ENCODE measurements at regions not wholly inside any gene's neighbourhood (a gene's known extent, or its start where the extent isn't known, plus 50 kb on each side); places are given as distances from the start of the nearest gene placed in this dataset.

DNA sequence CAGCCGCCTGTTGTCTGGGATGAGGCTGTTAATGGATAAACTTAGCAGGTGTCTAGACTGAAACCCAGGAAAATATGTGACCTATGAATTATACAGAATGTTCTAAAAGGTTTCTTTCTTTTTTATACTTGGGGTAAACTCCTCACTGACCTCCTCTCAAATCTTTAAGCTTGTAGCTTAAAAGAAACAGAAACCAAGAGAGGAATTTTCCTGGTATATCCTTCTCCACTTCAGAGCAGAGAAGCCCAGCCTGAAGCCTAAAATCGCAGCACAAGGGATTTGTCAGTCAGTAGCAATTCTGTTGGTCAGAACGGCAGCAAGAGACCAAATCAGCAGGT is 99.4 kb upstream of the RIPOR2 start:
- H3K4me2 ChIP-seq: no peak overlapping the region
- peak overlapping the region; percentile 26 for H2AFZ ChIP-seq (replicated peaks)

GRCh38 chr6:25035512-25036435 is 100.0 kb upstream of the RIPOR2 start:
- no peak for DNase-seq (ENCODE audit: low spot score)
- no peaks in the 10 kb centered on the region for H3K9me3 Mint-ChIP-seq
- no peak for TF ChIP-seq EZH2phosphoT487 (IDR thresholded peaks at IDR 0.05)
- TF ChIP-seq EZH2 (IDR thresholded peaks at IDR 0.05): no peak
- no peak for TF ChIP-seq CTCF (IDR thresholded peaks at IDR 0.05)
- Histone ChIP-seq H2AFZ (replicated peaks) (peak overlapping the region; percentile 26), H3K4me1 (peaks cover 8% of the 10 kb centered on the region), H3F3A (ENCODE audit: low read depth) (no peaks in the 10 kb centered on the region), H3K27ac (no peak overlapping the region), H3K27me3 (no peaks in the 10 kb centered on the region), H3K4me3 (no peak overlapping the region), H4K20me1 (ENCODE audit: low read depth) (no peaks in the 10 kb centered on the region), H3K4me2 (no peak overlapping the region), H3K36me3 (no peaks in the 10 kb centered on the region), H3K9me3 (ENCODE audit: low read depth) (no peaks in the 10 kb centered on the region), H3K79me2 (ENCODE audit: low read depth) (no peaks in the 10 kb centered on the region), H3K9ac (no peak overlapping the region)
- H3K4me1 Mint-ChIP-seq: peaks cover 19% of the 10 kb centered on the region
- H3K27ac Mint-ChIP-seq: no peak overlapping the region
- H3K36me3 Mint-ChIP-seq: no peaks in the 10 kb centered on the region
- H3K27me3 Mint-ChIP-seq (ENCODE audit: insufficient read depth, low read depth): no peaks in the 10 kb centered on the region
- H3K4me3 Mint-ChIP-seq: no peak overlapping the region

More for the DNA sequence above, 99.4 kb upstream of the RIPOR2 start:
- peaks cover 19% of the 10 kb centered on the region for H3K4me1 Mint-ChIP-seq
- DNase-seq (ENCODE audit: low spot score): no peak
- H3K27ac Mint-ChIP-seq: no peak overlapping the region
- Histone ChIP-seq H3K36me3 (no peaks in the 10 kb centered on the region), H3K27me3 (no peaks in the 10 kb centered on the region), H3K4me3 (no peak overlapping the region), H3F3A (ENCODE audit: low read depth) (no peaks in the 10 kb centered on the region), H3K9ac (no peak overlapping the region), H3K27ac (no peak overlapping the region), H3K79me2 (ENCODE audit: low read depth) (no peaks in the 10 kb centered on the region), H3K4me1 (peaks cover 8% of the 10 kb centered on the region), H4K20me1 (ENCODE audit: low read depth) (no peaks in the 10 kb centered on the region), H3K9me3 (ENCODE audit: low read depth) (no peaks in the 10 kb centered on the region)
- no peaks in the 10 kb centered on the region for H3K9me3 Mint-ChIP-seq
- H3K27me3 Mint-ChIP-seq (ENCODE audit: insufficient read depth, low read depth): no peaks in the 10 kb centered on the region
- no peaks in the 10 kb centered on the region for H3K36me3 Mint-ChIP-seq
- no peak for TF ChIP-seq CTCF (IDR thresholded peaks at IDR 0.05)
- TF ChIP-seq EZH2phosphoT487 (IDR thresholded peaks at IDR 0.05): no peak
- no peak for TF ChIP-seq EZH2 (IDR thresholded peaks at IDR 0.05)
- no peak overlapping the region for H3K4me3 Mint-ChIP-seq

DNA sequence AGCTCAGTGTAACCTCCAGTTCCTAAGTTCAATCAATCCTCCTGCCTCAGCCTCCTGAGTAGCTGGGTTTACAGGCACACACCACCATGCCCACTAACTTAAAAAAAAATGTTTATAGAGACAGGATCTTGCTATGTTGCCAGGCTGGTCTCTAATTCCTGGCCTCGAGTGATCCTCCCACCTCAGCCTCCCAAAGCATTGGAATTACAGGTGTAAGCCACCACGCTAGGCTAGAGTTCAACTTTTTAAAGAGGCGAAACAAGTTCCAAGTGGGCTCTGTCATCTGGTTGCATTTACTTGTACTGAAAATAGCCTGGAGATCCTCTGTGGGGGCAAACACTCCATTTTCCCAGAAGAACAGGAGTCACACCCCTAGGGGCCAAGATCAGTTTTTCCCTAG is 100.7 kb upstream of the RIPOR2 start:
- TF ChIP-seq EZH2phosphoT487 (IDR thresholded peaks at IDR 0.05): no peak
- TF ChIP-seq EZH2 (IDR thresholded peaks at IDR 0.05): no peak
- TF ChIP-seq CTCF (IDR thresholded peaks at IDR 0.05): no peak
- Histone ChIP-seq H3K9me3 (ENCODE audit: low read depth) (no peaks in the 10 kb centered on the region), H2AFZ (replicated peaks) (no peak overlapping the region), H3K79me2 (ENCODE audit: low read depth) (no peaks in the 10 kb centered on the region), H3K27me3 (no peaks in the 10 kb centered on the region), H3K4me3 (no peak overlapping the region), H3K4me2 (no peak overlapping the region), H3K27ac (no peak overlapping the region), H3K9ac (no peak overlapping the region), H3K4me1 (peaks cover 8% of the 10 kb centered on the region), H4K20me1 (ENCODE audit: low read depth) (no peaks in the 10 kb centered on the region), H3K36me3 (no peaks in the 10 kb centered on the region), H3F3A (ENCODE audit: low read depth) (no peaks in the 10 kb centered on the region)
- H3K4me3 Mint-ChIP-seq: no peak overlapping the region
- H3K27me3 Mint-ChIP-seq (ENCODE audit: insufficient read depth, low read depth): no peaks in the 10 kb centered on the region
- no peak for DNase-seq (ENCODE audit: low spot score)
- no peaks in the 10 kb centered on the region for H3K9me3 Mint-ChIP-seq
- H3K27ac Mint-ChIP-seq: no peak overlapping the region
- H3K4me1 Mint-ChIP-seq: peaks cover 21% of the 10 kb centered on the region
- no peaks in the 10 kb centered on the region for H3K36me3 Mint-ChIP-seq

Measured in neural progenitor cell (in vitro differentiated cells).